Inflammatory macrophage treated with lipopolysaccharide for 1 hour (primary cell): ENCODE measurements at regions not wholly inside any gene's neighbourhood (a gene's known extent, or its start where the extent isn't known, plus 50 kb on each side); places are given as distances from the start of the nearest gene placed in this dataset.
"Not testable (repeated sequence)": the region's sequence is repeated elsewhere in the genome, so short reads cannot be mapped to it uniquely, and the experiment has no call there.

Experiments used
- DNase-seq, 2 donors: peaks; one replicate each; pipeline ENCODE4 v3.0.0-alpha.2; 2020 to 2022

DNA sequence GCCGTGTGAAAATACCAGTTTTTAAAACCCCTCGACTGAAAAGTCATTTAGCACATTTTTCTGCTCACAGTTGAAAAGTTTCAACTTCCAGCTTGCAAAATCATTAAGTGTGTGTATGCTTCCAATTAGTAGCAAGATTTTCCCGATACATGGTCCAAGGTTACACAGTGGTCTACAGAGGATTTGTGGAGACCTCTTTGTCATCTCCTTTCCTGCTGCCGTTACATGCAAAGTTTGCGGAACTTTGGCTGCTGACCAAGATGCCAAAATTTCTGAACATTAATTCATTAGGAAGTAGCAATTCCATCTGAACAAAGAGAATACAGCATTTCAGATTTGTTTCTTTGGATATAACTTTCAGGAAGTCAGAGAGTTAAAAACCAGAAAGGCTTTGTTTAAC is 474.6 kb downstream of the PLCL1 start:
- no peak for DNase-seq

DNA sequence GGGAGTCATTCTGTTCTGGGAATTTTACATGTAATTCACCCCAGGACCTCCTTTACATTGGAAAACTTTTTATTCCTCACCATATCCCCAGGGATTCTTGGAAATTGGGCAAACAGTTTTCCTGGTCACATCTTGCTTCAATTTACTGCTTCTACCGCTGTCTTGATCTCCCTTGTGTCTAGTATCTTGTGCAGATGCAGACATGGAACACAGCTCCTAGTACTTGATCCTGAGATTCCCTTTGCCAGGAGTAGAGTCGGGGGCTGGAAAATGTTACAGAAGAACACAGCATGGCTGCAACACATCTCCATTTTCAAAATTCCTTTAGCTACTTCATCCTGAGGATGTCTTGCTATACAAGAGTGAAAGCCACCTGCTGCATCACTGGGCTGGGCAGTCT is 472.8 kb downstream of the PLCL1 start:
- no peak for DNase-seq

DNA sequence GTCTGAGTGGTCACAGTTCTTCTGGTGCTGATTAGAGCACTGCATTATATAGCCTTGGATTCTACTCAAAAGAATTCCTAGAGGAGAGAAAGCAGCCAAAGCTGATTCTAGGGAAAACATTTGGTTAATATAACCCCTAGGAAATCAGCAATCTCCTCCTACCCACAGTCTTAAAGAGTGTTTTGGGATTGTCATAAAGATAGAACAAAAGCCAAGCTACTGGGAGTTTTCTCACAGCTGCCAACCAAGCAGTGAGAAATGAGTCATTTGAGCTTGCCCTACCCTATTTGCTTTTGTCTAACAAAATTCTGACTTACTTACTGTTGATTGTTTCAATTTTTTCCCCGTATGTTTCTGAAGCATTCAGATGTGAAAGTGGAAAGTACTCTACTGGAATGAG is 469.3 kb downstream of the PLCL1 start:
- DNase-seq = no peak

DNA sequence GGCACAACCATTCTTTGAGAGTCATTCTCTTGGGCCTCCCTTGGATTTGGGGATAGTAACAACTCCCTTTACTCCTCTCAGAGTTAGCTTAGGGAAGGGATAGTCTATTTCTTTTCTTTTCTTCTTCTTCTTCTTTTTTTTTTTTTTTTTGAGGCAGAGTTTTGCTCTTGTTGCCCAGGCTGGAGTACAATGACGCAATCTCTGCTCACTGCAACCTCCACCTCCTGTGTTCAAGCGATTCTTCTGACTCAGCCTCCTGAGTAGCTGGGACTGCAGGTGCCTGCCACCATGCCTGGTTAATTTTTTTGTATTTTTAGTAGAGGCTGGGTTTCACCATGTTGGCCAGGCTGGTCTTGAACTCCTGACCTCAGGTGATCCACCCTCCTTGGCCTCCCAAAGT is 465.8 kb downstream of the PLCL1 start:
- not testable (repeated sequence) for DNase-seq

- no peak for DNase-seq
Measured at GRCh38 chr2:198268519-198268918, 464.1 kb downstream of the PLCL1 start.

- DNase-seq = no peak
Measured at GRCh38 chr2:198259496-198259895, 455.1 kb downstream of the PLCL1 start.

GRCh38 chr2:198254536-198255090 is 450.2 kb downstream of the PLCL1 start:
- DNase-seq = no peak

- no peak for DNase-seq
Measured at GRCh38 chr2:198253995-198254394, 449.6 kb downstream of the PLCL1 start.

DNA sequence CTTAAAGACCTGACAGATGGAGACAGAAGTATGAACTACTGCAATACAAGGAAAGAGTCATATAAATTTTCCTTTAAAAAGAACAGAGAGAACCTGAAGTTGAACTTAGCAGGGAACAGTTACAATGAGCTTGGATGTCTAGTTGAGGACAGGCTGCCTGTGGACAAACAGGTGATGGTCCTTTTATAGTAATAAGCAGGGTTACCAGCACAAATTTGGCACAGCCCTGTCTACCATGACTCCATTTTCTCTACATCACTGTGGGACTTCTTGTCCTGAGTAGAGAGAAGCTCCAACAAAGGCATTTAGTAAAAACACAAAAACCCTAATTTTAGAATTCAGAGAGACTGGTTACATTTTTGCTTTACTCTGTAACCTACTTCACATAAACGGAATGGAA is 448.1 kb downstream of the PLCL1 start:
- DNase-seq = no peak

DNA sequence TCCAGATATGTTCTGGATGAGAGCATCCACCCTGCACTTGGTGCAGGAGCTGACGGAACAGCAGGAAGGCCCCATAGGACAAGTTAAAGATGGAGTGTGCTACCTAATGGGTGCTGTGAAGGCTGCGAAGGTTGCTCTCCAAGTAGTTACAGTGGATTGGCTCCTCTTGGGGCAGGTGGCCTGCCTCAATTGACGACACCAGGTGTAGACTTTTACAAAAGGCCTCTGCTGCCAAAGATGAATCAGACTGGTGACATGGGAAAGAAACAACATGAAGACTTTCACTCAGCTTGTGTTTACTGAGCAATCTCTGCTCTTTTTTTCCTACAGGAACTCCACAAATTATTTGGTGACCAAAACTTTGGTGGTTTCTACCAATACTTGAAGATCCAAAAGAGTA is 437.7 kb downstream of the PLCL1 start:
- no peak for DNase-seq

GRCh38 chr2:198238429-198238828 is 434.0 kb downstream of the PLCL1 start:
- no peak for DNase-seq

DNA sequence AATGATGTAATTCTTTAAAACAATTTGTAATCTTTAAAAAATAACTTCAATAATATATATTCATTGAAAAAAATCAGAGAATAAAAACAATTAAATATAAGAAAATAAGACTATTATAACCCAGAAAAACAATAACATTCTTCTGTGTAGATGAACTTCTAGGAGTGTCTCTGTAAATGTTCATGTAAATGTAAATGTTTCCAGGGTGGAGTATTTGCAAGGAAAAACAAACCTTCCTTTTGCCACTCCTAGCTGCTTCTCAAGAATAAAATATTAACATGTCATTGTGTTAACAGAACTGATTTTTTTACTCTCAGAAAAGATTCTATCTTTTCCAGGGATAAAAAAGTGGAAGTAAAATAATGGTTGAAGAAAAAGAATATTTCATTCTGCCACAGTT is 431.9 kb downstream of the PLCL1 start:
- no peak for DNase-seq

GRCh38 chr2:198232281-198232680 is 427.9 kb downstream of the PLCL1 start:
- DNase-seq = no peak

DNA sequence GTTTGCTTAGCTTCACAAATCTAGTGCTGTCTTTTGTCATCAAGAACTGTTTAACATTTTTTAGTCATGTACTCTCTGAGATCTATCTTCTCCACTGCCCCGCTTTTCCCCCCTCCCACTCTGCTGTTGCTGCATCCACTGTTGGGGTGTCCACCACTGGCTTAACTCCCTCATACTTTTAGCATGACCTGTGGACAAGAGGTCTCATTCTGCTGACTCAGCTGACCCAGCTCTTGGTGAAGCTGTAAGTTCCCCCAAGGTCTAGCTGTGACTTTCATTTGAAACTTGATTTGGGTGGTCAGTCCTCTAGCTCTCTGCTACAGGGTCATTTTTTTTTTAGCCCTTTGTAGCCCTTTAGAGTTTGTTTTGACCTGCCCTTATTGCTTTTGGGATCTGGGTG is 427.2 kb downstream of the PLCL1 start:
- no peak for DNase-seq

GRCh38 chr2:198220763-198221610 is 416.6 kb downstream of the PLCL1 start:
- no peak for DNase-seq

DNA sequence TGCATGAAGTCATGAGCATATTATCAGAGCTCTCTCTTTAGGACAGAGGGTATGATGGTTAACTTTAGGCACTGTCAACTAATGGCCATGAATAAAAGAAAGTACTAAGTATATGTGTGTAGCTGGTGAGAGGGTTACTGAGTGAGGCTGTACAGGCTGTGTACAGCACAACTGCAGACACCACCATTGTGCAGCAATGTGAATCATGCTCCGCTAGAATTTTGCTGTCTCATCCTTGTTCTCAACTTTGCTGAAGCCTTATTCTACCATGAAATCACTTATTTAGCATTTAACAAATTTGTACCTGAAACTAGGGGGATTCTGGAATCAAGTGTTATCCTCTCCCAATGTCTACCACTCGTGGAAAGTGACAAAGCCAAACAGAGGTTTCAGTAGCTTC is 414.9 kb downstream of the PLCL1 start:
- DNase-seq = no peak

DNA sequence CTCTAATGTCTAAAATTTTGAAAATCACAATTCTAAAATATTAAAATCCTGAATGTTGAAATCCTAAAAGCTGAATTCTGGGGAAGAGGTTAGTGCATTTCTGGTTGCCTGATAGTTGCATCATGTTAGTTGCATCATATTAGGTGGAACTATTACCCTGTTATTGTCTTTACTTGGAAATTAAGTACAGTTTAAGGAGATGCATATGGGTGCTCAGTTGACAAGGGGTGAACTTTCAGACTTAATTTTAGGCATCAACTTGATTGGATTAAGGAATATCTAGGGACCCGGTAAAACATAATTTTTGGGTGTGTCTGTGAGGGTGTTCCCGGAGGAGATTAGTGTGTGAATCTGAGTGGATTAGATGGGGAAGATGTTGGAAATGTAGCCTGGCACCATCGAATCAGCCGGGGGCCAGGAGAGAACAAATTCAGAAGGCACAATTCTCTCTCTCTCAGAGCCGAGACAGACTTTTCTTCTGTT is 409.8 kb downstream of the PLCL1 start:
- peak; percentile 21 to 41 for DNase-seq

DNA sequence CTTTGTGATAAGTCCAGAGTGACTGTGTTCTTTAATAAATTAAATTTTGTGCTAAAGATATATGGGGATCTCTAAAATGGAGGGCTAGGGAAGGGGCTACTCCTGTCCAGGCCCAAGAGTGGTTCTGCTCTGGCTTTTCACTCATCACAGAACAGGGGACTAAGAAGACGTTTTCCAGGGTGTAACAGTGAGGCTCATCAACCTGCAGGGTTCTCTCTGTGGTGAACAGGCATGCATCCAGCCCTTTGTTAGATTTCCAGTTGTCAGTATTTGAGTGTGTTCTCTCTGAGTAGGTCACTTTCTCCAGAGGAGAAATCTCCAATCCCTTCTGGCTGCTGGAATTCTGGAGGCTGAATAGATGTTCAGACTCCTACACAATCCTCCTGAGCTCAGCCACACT is 408.9 kb downstream of the PLCL1 start:
- DNase-seq = no peak

GRCh38 chr2:198211706-198212105 is 407.3 kb downstream of the PLCL1 start:
- DNase-seq = no peak

DNA sequence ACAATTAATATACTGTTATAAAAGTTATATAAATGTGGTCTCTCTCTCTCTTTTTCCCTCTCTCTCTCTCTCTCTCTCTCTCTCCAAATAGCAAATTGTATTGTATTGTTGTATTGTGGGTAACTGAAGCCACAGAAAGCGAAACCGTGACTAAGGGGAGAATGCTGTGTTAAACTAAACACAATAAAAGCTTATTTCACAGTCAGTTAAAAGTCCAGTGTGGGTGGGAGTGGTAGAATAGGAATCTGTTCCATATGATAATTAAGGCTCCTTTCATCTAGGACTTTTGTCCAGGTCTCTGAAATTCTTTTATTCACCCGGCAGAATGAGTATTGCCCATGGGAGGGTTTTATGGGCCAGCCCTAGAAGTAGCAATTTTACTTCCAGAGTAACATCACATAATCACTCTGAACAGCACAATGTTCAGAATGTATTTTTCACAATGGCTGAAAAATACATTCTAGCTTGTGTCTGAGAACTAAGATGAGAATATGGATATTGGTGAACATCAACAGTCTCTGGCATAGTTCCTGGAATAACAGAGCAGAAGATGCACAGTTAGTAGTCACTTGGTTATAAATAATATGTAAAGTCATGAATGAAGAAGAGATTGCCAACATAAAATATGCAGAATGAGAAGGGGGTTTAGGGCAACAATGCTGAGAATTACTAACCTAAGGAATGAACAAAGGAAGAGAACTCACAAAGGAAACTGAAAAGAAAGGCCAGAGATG is 399.1 kb downstream of the PLCL1 start:
- no peak for DNase-seq
